ENCODE measurements at regions not wholly inside any gene's neighbourhood (a gene's known extent, or its start where the extent isn't known, plus 50 kb on each side); places are given as distances from the start of the nearest gene placed in this dataset.

GRCh38 chr12:126883697-126884096 is 1383.3 kb upstream of the TMEM132C start:
- Histone ChIP-seq H3K4me3 (ENCODE audit: low read length in 2 of 2) (no peak overlapping the region), H2BK5ac (ENCODE audit: low read length) (no peak overlapping the region), H3K36me3 (replicated peaks in 1 of 2; ENCODE audit: control insufficient read depth in 2 of 2, insufficient read depth in 2 of 2, low read length in 2 of 2) (no peaks in the 10 kb centered on the region), H3K4me2 (ENCODE audit: insufficient read depth, low read length, poor library complexity, severe bottlenecking) (no peak overlapping the region), H2BK120ac (ENCODE audit: low read depth, low read length) (no peak overlapping the region), H3K27ac (replicated peaks; ENCODE audit: low read length) (no peak overlapping the region), H3K27me3 (ENCODE audit: control insufficient read depth in 3 of 3, insufficient read depth in 3 of 3, low read depth in 1 of 3, low read length in 3 of 3) (no peaks in the 10 kb centered on the region), H3K14ac (ENCODE audit: low read length) (no peak overlapping the region), H4K91ac (ENCODE audit: low read depth, low read length, poor library complexity) (no peak overlapping the region), H3K23ac (ENCODE audit: low read depth, low read length, poor library complexity) (no peak overlapping the region), H3K18ac (ENCODE audit: low read length) (no peak overlapping the region), H2AK5ac (ENCODE audit: low read depth, low read length) (no peak overlapping the region), H4K8ac (ENCODE audit: low read depth, low read length) (no peak overlapping the region), H3K9ac (ENCODE audit: low read depth, low read length, poor library complexity) (no peak overlapping the region), H2BK15ac (ENCODE audit: low read length) (no peak overlapping the region), H3K79me1 (ENCODE audit: low read depth, low read length) (no peaks in the 10 kb centered on the region), H2BK12ac (ENCODE audit: low read length) (no peak overlapping the region), H3K4ac (ENCODE audit: low read length) (no peak overlapping the region), H2AFZ (ENCODE audit: low read length) (no peak overlapping the region), H3K9me3 (replicated peaks in 1 of 2; ENCODE audit: control insufficient read depth in 2 of 2, insufficient read depth in 1 of 2, low read depth in 1 of 2, low read length in 2 of 2) (no peaks in the 10 kb centered on the region), H3K4me1 (ENCODE audit: control insufficient read depth in 2 of 2, insufficient read depth in 1 of 2, low read depth in 1 of 2, low read length in 2 of 2) (no peaks in the 10 kb centered on the region)
- no peak for DNase-seq (ENCODE audit: low spot score)
- WGBS, 2 donors (ENCODE audit: extremely low coverage in 2 of 2, insufficient read length in 2 of 2, insufficient replicate concordance in 1 of 2): no CpG with 5 or more reads among the region's 4 CpGs

- no peak overlapping the region for H3K18ac ChIP-seq (ENCODE audit: low read length)
- no peak overlapping the region for H4K91ac ChIP-seq (ENCODE audit: low read depth, low read length, poor library complexity)
- no peak overlapping the region for H3K9ac ChIP-seq (ENCODE audit: low read depth, low read length, poor library complexity)
- no peak overlapping the region for H2BK120ac ChIP-seq (ENCODE audit: low read depth, low read length)
- H3K27me3 ChIP-seq (ENCODE audit: control insufficient read depth in 3 of 3, insufficient read depth in 3 of 3, low read depth in 1 of 3, low read length in 3 of 3): no peaks in the 10 kb centered on the region
- no peak overlapping the region for H2AK5ac ChIP-seq (ENCODE audit: low read depth, low read length)
- no peak for DNase-seq (ENCODE audit: low spot score)
- no peak overlapping the region for H3K4me3 ChIP-seq (ENCODE audit: low read length in 2 of 2)
- no peaks in the 10 kb centered on the region for H3K79me1 ChIP-seq (ENCODE audit: low read depth, low read length)
- no peak overlapping the region for H2BK15ac ChIP-seq (ENCODE audit: low read length)
- no peak overlapping the region for H2AFZ ChIP-seq (ENCODE audit: low read length)
- H3K23ac ChIP-seq (ENCODE audit: low read depth, low read length, poor library complexity): no peak overlapping the region
- no peak overlapping the region for H3K4ac ChIP-seq (ENCODE audit: low read length)
- no peak overlapping the region for H3K14ac ChIP-seq (ENCODE audit: low read length)
- H4K8ac ChIP-seq (ENCODE audit: low read depth, low read length): no peak overlapping the region
- no peak overlapping the region for H2BK5ac ChIP-seq (ENCODE audit: low read length)
- H3K4me1 ChIP-seq (ENCODE audit: control insufficient read depth in 2 of 2, insufficient read depth in 1 of 2, low read depth in 1 of 2, low read length in 2 of 2): no peaks in the 10 kb centered on the region
- H2BK12ac ChIP-seq (ENCODE audit: low read length): no peak overlapping the region
- WGBS, 2 donors (ENCODE audit: extremely low coverage in 2 of 2, insufficient read length in 2 of 2, insufficient replicate concordance in 1 of 2): no CpG with 5 or more reads among the region's 4 CpGs
- no peaks in the 10 kb centered on the region for H3K36me3 ChIP-seq (replicated peaks in 1 of 2; ENCODE audit: control insufficient read depth in 2 of 2, insufficient read depth in 2 of 2, low read length in 2 of 2)
- no peak overlapping the region for H3K4me2 ChIP-seq (ENCODE audit: insufficient read depth, low read length, poor library complexity, severe bottlenecking)
- peaks cover 0 to 2% of the 10 kb centered on the region in 2 donors for H3K9me3 ChIP-seq (replicated peaks in 1 of 2; ENCODE audit: control insufficient read depth in 2 of 2, insufficient read depth in 1 of 2, low read depth in 1 of 2, low read length in 2 of 2)
- no peak overlapping the region for H3K27ac ChIP-seq (replicated peaks; ENCODE audit: low read length)
Observed at GRCh38 chr12:126889501-126889900, 1377.5 kb upstream of the TMEM132C start.

- no peak overlapping the region for H3K4me3 ChIP-seq (ENCODE audit: low read length in 2 of 2)
Observed at GRCh38 chr12:126890097-126890496, 1376.9 kb upstream of the TMEM132C start.

GRCh38 chr12:126891789-126892188 is 1375.2 kb upstream of the TMEM132C start:
- H2BK5ac ChIP-seq (ENCODE audit: low read length): no peak overlapping the region
- no peak for DNase-seq (ENCODE audit: low spot score)
- H3K9me3 ChIP-seq (replicated peaks in 1 of 2; ENCODE audit: control insufficient read depth in 2 of 2, insufficient read depth in 1 of 2, low read depth in 1 of 2, low read length in 2 of 2): peaks cover 0 to 5% of the 10 kb centered on the region in 2 donors
- no CpG with 5 or more reads among the region's 1 CpG for WGBS, 2 donors (ENCODE audit: extremely low coverage in 2 of 2, insufficient read length in 2 of 2, insufficient replicate concordance in 1 of 2)
- no peak overlapping the region for H3K18ac ChIP-seq (ENCODE audit: low read length)
- no peak overlapping the region for H4K8ac ChIP-seq (ENCODE audit: low read depth, low read length)
- H3K23ac ChIP-seq (ENCODE audit: low read depth, low read length, poor library complexity): no peak overlapping the region
- no peaks in the 10 kb centered on the region for H3K79me1 ChIP-seq (ENCODE audit: low read depth, low read length)
- H3K27ac ChIP-seq (replicated peaks; ENCODE audit: low read length): no peak overlapping the region
- no peak overlapping the region for H3K9ac ChIP-seq (ENCODE audit: low read depth, low read length, poor library complexity)
- no peak overlapping the region for H4K91ac ChIP-seq (ENCODE audit: low read depth, low read length, poor library complexity)
- H3K4ac ChIP-seq (ENCODE audit: low read length): no peak overlapping the region
- H2BK120ac ChIP-seq (ENCODE audit: low read depth, low read length): no peak overlapping the region
- H3K4me3 ChIP-seq (ENCODE audit: low read length in 2 of 2): peak overlapping the region in 1 of 2 donors; percentile 6
- no peaks in the 10 kb centered on the region for H3K27me3 ChIP-seq (ENCODE audit: control insufficient read depth in 3 of 3, insufficient read depth in 3 of 3, low read depth in 1 of 3, low read length in 3 of 3)
- H3K4me2 ChIP-seq (ENCODE audit: insufficient read depth, low read length, poor library complexity, severe bottlenecking): no peak overlapping the region
- H3K36me3 ChIP-seq (replicated peaks in 1 of 2; ENCODE audit: control insufficient read depth in 2 of 2, insufficient read depth in 2 of 2, low read length in 2 of 2): no peaks in the 10 kb centered on the region
- H2BK12ac ChIP-seq (ENCODE audit: low read length): no peak overlapping the region
- H2AK5ac ChIP-seq (ENCODE audit: low read depth, low read length): no peak overlapping the region
- H2BK15ac ChIP-seq (ENCODE audit: low read length): no peak overlapping the region
- no peak overlapping the region for H2AFZ ChIP-seq (ENCODE audit: low read length)
- H3K4me1 ChIP-seq (ENCODE audit: control insufficient read depth in 2 of 2, insufficient read depth in 1 of 2, low read depth in 1 of 2, low read length in 2 of 2): no peaks in the 10 kb centered on the region
- no peak overlapping the region for H3K14ac ChIP-seq (ENCODE audit: low read length)

More at GRCh38 chr12:126890097-126890496, 1376.9 kb upstream of the TMEM132C start:
- Histone ChIP-seq H3K4me1 (ENCODE audit: control insufficient read depth in 2 of 2, insufficient read depth in 1 of 2, low read depth in 1 of 2, low read length in 2 of 2) (no peaks in the 10 kb centered on the region), H3K14ac (ENCODE audit: low read length) (no peak overlapping the region), H3K4me2 (ENCODE audit: insufficient read depth, low read length, poor library complexity, severe bottlenecking) (no peak overlapping the region), H3K4ac (ENCODE audit: low read length) (no peak overlapping the region), H3K18ac (ENCODE audit: low read length) (no peak overlapping the region), H3K27me3 (ENCODE audit: control insufficient read depth in 3 of 3, insufficient read depth in 3 of 3, low read depth in 1 of 3, low read length in 3 of 3) (no peaks in the 10 kb centered on the region), H2BK5ac (ENCODE audit: low read length) (no peak overlapping the region), H3K9me3 (replicated peaks in 1 of 2; ENCODE audit: control insufficient read depth in 2 of 2, insufficient read depth in 1 of 2, low read depth in 1 of 2, low read length in 2 of 2) (peaks cover 0 to 2% of the 10 kb centered on the region in 2 donors), H2BK120ac (ENCODE audit: low read depth, low read length) (no peak overlapping the region), H3K9ac (ENCODE audit: low read depth, low read length, poor library complexity) (no peak overlapping the region), H4K91ac (ENCODE audit: low read depth, low read length, poor library complexity) (no peak overlapping the region), H2BK12ac (ENCODE audit: low read length) (no peak overlapping the region), H4K8ac (ENCODE audit: low read depth, low read length) (no peak overlapping the region), H3K36me3 (replicated peaks in 1 of 2; ENCODE audit: control insufficient read depth in 2 of 2, insufficient read depth in 2 of 2, low read length in 2 of 2) (no peaks in the 10 kb centered on the region), H3K27ac (replicated peaks; ENCODE audit: low read length) (no peak overlapping the region), H3K79me1 (ENCODE audit: low read depth, low read length) (no peaks in the 10 kb centered on the region), H3K23ac (ENCODE audit: low read depth, low read length, poor library complexity) (no peak overlapping the region), H2AK5ac (ENCODE audit: low read depth, low read length) (no peak overlapping the region), H2BK15ac (ENCODE audit: low read length) (no peak overlapping the region), H2AFZ (ENCODE audit: low read length) (no peak overlapping the region)
- no CpG with 5 or more reads among the region's 2 CpGs for WGBS, 2 donors (ENCODE audit: extremely low coverage in 2 of 2, insufficient read length in 2 of 2, insufficient replicate concordance in 1 of 2)
- DNase-seq (ENCODE audit: low spot score): no peak
